ENCODE measurements at regions not wholly inside any gene's neighbourhood (a gene's known extent, or its start where the extent isn't known, plus 50 kb on each side); places are given as distances from the start of the nearest gene placed in this dataset.

DNA sequence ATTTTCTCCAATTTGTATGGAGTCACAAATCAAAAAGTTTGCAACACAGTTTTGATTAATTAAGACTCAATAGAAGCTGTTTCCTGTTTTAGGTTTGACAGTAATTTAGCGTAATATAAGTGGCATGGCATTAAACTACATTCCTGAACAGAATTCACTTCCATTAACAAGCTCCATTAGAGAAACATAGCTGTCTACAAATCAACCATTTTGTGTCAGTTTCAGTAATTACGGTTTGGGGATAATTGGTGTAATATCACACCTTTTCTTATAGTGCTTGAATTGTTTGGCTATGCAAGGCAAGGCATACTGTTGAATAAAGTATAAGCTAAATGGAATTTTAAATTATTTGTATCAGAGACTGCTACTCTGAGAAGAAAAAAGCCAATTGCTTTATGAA, 585.5 kb downstream of the CBLN2 start:
- intact Hi-C loops (cut with DNase I): no loop called here
- H3K9me3 ChIP-seq: no peaks in the 10 kb centered on the region
- no peak overlapping the region for H3K4me3 ChIP-seq
- no peaks in the 10 kb centered on the region for H3K27me3 ChIP-seq
- no peak overlapping the region for H3K27ac ChIP-seq
- H3K4me1 ChIP-seq: no peaks in the 10 kb centered on the region
- 51% methylated on average over 2 of the region's 2 CpGs for WGBS (ENCODE audit: insufficient coverage, low coverage, low lambda C conversion rate, missing lambda C conversion rate)
- DNase-seq (no peak), ATAC-seq (no peak)
- H3K36me3 ChIP-seq: no peaks in the 10 kb centered on the region
- TF ChIP-seq, protein P1, sequence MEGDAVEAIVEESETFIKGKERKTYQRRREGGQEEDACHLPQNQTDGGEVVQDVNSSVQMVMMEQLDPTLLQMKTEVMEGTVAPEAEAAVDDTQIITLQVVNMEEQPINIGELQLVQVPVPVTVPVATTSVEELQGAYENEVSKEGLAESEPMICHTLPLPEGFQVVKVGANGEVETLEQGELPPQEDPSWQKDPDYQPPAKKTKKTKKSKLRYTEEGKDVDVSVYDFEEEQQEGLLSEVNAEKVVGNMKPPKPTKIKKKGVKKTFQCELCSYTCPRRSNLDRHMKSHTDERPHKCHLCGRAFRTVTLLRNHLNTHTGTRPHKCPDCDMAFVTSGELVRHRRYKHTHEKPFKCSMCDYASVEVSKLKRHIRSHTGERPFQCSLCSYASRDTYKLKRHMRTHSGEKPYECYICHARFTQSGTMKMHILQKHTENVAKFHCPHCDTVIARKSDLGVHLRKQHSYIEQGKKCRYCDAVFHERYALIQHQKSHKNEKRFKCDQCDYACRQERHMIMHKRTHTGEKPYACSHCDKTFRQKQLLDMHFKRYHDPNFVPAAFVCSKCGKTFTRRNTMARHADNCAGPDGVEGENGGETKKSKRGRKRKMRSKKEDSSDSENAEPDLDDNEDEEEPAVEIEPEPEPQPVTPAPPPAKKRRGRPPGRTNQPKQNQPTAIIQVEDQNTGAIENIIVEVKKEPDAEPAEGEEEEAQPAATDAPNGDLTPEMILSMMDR (IDR thresholded peaks at IDR 0.05): no peak
- no peak for TF ChIP-seq POLR2A (IDR thresholded peaks at IDR 0.05)

DNA sequence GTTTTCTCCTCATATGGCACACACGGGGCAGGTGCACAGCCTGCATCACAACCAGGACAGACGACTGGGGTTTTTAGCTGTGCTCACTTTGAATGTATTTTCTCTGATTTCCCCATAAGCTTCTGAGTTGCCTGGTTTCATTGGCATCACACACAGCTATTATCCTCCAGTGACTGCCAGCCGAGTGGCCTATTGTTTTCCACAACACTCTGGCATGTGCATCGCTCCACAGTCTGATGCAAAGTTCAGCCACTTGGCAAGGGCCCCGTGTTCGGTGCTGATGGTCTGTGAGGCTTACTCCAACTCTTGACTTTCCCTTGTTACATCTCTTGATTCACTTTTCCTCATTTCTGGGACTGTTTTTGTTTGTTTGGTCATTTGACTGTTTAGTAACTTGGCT, 593.1 kb downstream of the CBLN2 start:
- DNase-seq: peak in 1 of 3 donors; percentile 46
- Histone ChIP-seq H3K4me3 (no peak overlapping the region), H3K27me3 (no peaks in the 10 kb centered on the region), H3K4me1 (no peaks in the 10 kb centered on the region), H3K27ac (no peak overlapping the region), H3K9me3 (no peaks in the 10 kb centered on the region), H3K36me3 (no peaks in the 10 kb centered on the region)
- TF ChIP-seq, protein P1 (IDR thresholded peaks at IDR 0.05): no peak
- TF ChIP-seq POLR2A (IDR thresholded peaks at IDR 0.05): no peak
- 50% methylated on average over 4 of the region's 6 CpGs for WGBS (ENCODE audit: insufficient coverage, low coverage, low lambda C conversion rate, missing lambda C conversion rate)
- no peak for ATAC-seq
- intact Hi-C loops (cut with DNase I): no loop called here

DNA sequence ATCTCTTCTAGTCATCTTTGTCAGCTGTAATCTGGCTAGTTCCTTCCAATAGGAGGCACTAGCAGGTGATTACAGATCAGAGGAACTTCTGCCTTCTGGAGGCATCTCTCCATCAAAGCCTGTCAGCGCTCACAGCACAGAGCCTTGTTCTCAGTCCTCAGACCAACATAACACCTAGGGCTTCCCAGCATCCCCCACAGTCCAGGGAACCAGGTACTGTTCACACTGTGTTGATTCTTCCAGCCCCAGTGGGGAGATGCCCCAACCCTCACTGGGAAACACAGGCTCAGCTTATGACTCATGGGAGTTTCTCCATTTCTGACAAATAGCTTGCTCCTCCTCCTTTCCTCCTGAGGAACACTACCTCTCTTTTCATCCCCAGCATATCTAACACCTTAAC, 601.7 kb downstream of the CBLN2 start:
- no peaks in the 10 kb centered on the region for H3K4me1 ChIP-seq
- intact Hi-C loops (cut with DNase I): no loop called here
- H3K27ac ChIP-seq: no peak overlapping the region
- H3K27me3 ChIP-seq: no peaks in the 10 kb centered on the region
- DNase-seq (no peak), ATAC-seq (no peak)
- H3K4me3 ChIP-seq: no peak overlapping the region
- H3K9me3 ChIP-seq: no peaks in the 10 kb centered on the region
- no CpG with 5 or more reads among the region's 1 CpG for WGBS (ENCODE audit: insufficient coverage, low coverage, low lambda C conversion rate, missing lambda C conversion rate)
- TF ChIP-seq, protein P1 (IDR thresholded peaks at IDR 0.05): no peak
- no peak for TF ChIP-seq POLR2A (IDR thresholded peaks at IDR 0.05)
- H3K36me3 ChIP-seq: no peaks in the 10 kb centered on the region

DNA sequence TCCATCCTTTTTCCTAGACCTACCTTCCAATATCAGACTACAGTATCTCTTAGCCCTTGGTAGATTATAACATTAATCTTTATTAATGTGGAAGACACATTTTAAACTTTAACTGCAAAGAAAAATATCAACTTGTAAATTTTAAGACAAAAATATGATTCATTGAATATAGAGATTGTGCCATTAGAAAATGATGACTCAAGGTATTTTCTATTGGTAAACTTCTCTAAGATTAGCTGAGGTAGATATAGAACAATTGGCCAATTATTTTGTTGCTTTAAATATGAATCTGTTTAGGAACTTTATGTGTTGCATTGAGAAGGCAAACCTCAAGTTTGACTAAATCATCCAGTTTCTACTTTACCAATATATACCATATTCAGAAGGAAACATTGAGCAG, 604.7 kb downstream of the CBLN2 start:
- ATAC-seq (no peak), DNase-seq (no peak)
- H3K36me3 ChIP-seq: no peaks in the 10 kb centered on the region
- H3K4me1 ChIP-seq: no peaks in the 10 kb centered on the region
- H3K9me3 ChIP-seq: no peaks in the 10 kb centered on the region
- no peak overlapping the region for H3K27ac ChIP-seq
- intact Hi-C loops (cut with DNase I): no loop called here
- H3K4me3 ChIP-seq: no peak overlapping the region
- no peaks in the 10 kb centered on the region for H3K27me3 ChIP-seq
- TF ChIP-seq POLR2A (IDR thresholded peaks at IDR 0.05): no peak
- TF ChIP-seq, protein P1 (IDR thresholded peaks at IDR 0.05): no peak

DNA sequence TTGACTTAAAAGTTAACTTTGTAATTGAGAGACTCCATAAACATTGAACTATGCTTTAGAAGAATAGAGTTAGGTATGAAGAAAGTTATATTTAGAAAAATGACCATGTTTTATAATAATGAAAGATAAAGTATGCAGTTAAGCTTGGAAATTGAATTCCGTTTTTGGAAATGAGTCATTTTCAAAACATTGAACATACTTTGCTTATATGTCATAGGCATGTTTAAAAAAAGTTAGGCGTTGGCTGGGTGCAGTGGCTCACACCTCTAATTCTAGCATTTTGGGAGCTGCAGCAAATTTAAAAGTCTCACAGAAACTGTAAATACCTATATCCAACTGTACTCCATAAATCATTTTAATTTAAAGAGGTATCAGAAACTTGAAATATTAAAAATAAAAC, 607.4 kb downstream of the CBLN2 start:
- TF ChIP-seq POLR2A (IDR thresholded peaks at IDR 0.05): no peak
- TF ChIP-seq, protein P1 (IDR thresholded peaks at IDR 0.05): no peak
- no peak overlapping the region for H3K27ac ChIP-seq
- no peak for DNase-seq
- H3K4me1 ChIP-seq: no peaks in the 10 kb centered on the region
- H3K27me3 ChIP-seq: no peaks in the 10 kb centered on the region
- H3K4me3 ChIP-seq: no peak overlapping the region
- intact Hi-C loops (cut with DNase I): no loop called here
- WGBS (ENCODE audit: insufficient coverage, low coverage, low lambda C conversion rate, missing lambda C conversion rate): 47% methylated on average over 2 of the region's 2 CpGs
- no peaks in the 10 kb centered on the region for H3K9me3 ChIP-seq
- H3K36me3 ChIP-seq: no peaks in the 10 kb centered on the region
- no peak for ATAC-seq

Data from right lobe of liver (tissue), 6 donors.